SU-DHL-6 (cell line): ENCODE measurements at regions not wholly inside any gene's neighbourhood (a gene's known extent, or its start where the extent isn't known, plus 50 kb on each side); places are given as distances from the start of the nearest gene placed in this dataset.

Experiments
- CTCF ChIP-seq: fragments of 200-600 bp; sonication (generic); IDR thresholded peaks from one replicate; pipeline ENCODE4 v1.5.1; 2017; ENCODE audit warnings: antibody characterized with exemption, mild to moderate bottlenecking, low read length, moderate library complexity; ENCODE audit not compliant: insufficient read depth, poor library complexity, severe bottlenecking
- EZH2phosphoT487 ChIP-seq: fragments of 200-600 bp; sonication (generic), shearing (Covaris generic); conservative IDR thresholded peaks from 2 replicates; pipeline ENCODE4 v1.6.1; 2018; ENCODE audit warnings: mild to moderate bottlenecking, antibody characterized with exemption, low read length, moderate library complexity, mixed read lengths

- TF ChIP-seq CTCF (no peak), EZH2phosphoT487 (no peak)
These were observed 994.6 kb downstream of the TBL1XR1 start for GRCh38 chr3:176202652-176203051.
